HG02938 (cell line): ENCODE measurements at regions not wholly inside any gene's neighbourhood (a gene's known extent, or its start where the extent isn't known, plus 50 kb on each side); places are given as distances from the start of the nearest gene placed in this dataset.
A peak's percentile ranks its signal among the peaks of the same experiment; 100 is the strongest.
"Not testable (repeated sequence)": the region's sequence is repeated elsewhere in the genome, so short reads cannot be mapped to it uniquely, and the experiment has no call there.

Source experiments
- ATAC-seq: cut with Tn5 transposase; IDR thresholded peaks from one replicate; pipeline ENCODE4 v1.9.1; 2021; ENCODE audit warnings: mild to moderate bottlenecking, moderate library complexity; ENCODE audit not compliant: unreplicated experiment

DNA sequence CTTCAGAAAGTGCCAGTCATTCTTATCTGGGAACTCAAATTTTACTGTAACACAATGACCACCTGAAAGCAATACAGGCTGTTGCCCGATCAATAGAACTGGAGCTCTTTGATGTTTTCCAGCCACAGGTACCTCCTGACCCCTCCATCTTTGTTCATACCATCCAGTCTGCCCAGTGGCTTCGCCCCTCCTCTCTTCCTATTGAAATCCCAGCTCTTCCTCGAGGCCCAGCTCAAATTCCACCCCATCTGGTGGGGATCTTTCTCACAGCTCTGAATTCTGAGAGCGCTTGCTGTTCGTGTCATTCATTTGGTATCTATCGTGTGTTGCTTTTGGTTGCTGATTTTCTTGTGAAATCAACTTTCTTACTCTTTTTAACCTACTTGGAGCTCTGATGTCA is 87.9 kb upstream of the CNKSR3 start:
- ATAC-seq, result no peak

DNA sequence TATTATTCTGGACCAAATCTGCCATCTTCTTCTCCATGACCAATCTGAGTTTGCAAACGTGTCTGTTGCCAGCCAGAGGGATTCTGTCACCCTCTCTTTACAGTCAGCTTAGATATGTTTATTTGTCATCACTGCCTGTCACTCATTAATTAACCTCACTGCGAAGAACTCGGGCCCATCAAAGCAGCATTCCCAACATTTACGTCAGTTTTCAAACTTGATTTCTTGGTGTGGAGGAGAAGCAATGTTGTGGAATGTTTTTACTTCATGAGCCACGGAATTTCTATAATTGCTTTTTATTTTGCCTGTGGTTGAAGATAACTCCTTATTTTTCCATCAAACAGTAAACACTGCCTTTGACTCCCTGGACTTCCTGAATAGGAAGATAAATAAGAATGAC is 91.8 kb upstream of the CNKSR3 start:
- no peak for ATAC-seq

DNA sequence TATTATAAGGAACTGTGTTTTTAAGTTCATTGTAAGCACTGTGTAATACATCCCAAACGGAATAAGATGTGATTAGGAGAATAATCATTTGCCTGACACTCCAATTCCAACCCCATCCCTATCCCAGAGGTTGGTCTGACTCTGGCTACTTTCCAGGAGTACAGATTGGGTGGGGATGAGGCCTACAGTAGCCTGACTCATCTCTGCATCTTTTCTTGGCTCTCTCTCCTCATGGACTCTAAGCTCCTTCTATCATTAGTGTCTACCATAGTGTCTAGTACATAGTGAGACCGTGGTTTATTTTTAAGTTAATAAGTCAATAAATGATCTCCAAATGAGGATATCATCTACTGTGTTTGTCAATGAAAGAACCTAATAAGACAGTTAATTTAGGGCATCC is 92.2 kb upstream of the CNKSR3 start:
- ATAC-seq, result no peak

DNA sequence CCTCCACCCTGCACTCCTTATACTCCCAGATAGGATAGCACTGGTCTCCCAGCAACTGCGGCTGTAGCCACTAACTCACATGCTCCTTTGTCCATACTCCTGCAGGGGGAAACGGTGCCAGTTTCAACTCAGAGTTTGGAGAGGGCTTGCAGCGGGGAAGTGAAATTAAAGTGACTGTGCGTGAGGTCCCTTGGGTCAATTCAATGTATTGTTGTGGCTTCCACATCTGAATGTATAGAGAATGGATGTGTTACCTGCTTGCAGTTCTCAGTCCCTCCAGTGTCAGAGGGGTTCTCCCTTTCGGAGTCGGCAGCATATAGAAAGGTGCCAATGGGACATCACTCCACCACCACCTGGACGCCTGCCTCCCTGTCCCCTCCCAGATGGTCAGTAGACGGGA is 93.6 kb upstream of the CNKSR3 start:
- peak; percentile 24 for ATAC-seq

DNA sequence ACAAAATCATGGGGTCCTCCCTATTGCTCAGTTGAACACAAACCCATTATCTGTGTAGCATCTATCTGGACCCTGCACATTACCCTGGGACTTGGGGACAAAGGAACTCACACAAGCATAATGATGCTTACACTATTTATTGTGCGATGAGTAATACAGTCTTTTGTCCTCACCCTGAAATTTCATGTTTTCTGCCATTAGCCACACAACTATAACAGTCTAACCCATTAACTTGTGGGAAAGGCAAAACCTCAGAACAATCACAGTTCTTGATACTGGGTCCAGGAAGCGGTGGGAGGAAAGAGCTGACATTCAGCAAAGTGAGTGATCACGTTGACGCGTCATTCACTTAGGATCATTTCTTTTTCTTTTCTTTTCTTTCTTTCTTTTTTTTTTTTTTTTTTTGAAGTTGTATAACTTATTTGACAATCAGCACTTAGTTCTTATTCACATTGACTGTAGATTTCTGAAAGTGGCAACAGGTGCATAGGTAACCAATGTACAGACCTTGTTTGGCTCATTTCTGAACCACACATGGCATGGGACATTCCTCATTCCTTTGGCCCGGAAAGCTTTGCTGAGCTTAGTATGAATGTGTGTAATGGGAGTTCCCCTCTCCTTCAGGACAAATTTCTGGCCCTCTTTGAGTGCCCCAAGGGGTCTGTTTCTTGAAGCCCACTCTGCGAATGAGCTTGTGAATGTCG is 94.8 kb upstream of the CNKSR3 start:
- ATAC-seq, result peak; percentile 62

DNA sequence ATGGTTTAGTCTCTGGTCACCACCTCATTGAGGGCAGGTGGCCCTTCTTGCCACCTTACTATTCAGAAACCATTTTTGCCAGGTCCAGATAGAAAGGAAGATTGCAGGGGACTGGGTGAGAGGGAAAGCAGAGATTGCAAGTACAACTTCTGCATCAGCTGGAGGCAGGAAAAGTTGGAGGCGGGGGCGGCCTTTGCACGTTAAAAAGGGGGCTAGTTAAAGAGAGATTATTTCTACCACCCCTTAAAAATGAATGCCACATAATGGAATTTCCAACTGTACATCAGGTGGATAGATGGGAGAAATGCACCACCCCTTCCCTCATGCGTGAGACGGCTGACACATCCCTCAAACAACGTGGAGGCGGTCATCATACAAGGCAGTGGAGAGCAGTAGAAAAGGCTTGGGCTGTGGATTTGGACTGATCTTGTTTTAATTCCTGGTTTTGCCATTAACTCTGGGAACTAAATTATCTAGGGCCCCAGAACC is 95.4 kb upstream of the CNKSR3 start:
- ATAC-seq, result no peak

DNA sequence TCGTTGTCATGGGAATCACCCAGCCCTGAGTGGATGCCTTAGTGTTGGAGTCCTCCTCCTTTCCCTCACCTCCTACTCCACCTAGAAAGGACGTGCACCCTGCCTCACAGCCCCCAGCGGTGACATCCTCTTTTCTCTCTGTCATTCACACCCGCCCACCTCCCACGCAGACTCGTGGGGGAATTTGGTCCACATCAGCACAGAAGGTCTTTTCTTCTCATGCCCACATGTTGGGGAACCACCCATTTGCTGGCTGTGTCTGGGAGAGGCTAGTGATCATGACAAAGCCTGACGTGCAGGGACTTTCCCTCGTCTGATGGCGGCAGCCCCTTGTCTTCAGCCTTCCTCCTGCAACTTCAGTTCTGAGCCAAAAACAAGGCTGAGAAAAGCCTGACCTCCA is 96.0 kb upstream of the CNKSR3 start:
- peak; percentile 68 for ATAC-seq

DNA sequence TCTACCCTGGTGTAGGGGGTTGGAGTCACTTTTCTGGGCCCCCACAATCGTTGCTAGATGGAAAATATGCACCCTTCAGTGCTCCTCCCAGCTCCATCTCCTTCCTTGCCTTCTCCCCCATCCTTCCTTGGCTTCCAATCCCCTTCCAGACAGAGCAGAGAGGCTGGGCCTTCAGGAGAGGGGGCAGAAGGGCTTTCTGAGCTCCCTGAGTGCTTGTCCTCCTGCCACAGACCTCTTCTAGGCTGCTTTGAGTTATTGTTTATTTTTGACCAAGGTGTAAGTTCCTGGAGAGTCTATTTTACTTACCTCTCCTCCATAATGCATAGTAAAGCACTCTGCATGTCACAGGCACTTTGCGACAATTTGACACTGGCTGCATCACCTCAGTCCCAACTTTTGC is 96.4 kb upstream of the CNKSR3 start:
- ATAC-seq, result no peak

DNA sequence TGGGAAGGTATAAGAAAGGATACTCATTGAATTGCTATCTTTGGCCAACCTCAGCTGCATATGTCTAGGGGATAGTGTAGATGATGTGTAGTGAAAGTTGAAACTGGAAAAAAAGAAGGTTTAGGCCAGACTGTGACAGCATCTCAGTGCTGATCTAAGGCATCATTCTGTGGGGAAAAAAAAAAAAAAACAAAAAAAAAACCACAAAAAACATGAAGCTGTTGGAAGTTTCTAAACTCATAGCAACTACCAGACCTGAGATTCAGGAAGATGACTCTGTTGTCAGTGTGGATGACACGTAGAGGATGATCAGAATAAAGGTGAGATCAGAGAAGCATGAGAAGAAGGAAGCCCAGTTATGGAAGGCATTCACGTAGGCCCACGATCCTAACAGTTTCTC is 100.8 kb upstream of the CNKSR3 start:
- no peak for ATAC-seq

DNA sequence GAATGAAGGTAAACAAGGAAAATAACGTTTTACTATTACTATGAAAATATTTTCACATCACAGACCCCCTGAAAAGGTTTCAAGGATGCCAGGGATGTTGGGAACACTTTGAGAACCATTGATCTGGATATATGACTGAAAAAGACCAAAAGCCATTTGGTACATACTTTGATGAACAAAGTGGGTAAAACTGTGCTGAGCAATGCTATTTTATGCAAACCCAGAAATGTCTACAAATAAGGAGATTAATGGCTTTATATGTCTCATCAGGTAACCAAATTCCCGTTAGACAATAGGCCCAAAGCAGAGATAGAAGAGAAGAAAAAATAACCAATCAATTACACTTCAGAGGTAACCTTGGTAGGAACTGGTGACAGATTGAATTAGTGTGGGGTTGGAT is 101.4 kb upstream of the CNKSR3 start:
- ATAC-seq, result no peak

DNA sequence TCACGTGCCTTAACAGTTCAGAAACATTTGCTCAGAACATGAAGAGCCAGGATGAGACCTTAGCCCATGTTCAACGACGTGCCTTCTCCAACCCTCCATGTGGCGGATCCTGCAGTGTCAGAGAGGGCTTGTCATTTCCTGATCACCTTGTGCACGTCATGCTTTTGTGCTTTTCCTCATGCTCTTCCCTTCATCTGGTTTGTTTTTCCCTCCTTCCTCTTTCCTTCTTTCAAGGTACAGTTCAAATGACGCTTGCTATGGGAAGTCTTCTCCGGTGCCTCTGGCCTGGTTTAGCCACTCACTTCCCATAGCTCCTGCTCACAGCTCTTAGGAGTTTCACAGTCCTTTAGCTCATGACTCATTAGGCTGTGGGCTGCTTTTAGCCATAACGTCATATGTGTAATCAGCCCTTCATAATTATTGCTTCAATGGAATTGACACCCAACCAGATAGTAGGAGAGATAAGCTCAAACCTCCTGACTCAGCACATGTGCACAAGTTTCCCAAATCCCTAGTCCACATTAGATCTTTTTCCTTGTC is 102.7 kb upstream of the CNKSR3 start:
- no peak for ATAC-seq

DNA sequence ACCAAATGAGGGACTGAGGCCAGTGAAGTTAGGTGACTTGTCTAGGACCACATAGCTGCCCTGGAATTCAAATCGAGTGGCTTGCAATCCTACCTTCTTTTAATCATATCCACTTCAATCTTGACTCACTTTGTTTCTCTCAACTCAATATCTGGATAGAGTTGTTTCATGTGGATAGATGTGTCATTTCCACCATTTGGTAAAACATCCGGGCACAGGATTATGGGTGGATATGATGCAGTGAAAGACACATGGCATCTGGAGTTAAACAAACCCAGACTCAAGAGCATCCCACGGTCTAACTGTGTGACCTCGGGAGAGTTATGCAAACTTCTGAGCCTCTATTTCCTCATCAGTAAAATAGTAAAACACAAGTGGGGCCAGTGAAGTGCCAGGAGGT is 103.6 kb upstream of the CNKSR3 start:
- ATAC-seq, result no peak

DNA sequence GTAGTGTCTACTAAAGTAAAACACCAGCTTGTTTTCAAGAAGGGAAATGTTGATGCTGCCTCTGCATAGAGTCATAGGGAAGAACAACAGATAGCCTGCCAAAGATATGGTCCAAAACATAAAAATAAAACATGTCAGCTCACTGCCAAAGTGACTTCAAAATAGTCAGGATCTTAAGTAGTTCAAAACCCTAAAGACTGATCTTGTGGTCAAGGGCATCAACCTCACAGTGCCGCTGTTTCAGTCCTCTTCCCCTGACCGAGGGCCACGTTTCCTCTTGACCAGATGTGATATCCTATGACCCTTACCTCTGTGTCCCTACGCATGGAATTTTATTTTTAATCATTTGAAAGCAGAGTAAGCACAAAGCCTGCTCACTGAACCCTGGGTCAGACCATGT is 104.2 kb upstream of the CNKSR3 start:
- ATAC-seq, result no peak

DNA sequence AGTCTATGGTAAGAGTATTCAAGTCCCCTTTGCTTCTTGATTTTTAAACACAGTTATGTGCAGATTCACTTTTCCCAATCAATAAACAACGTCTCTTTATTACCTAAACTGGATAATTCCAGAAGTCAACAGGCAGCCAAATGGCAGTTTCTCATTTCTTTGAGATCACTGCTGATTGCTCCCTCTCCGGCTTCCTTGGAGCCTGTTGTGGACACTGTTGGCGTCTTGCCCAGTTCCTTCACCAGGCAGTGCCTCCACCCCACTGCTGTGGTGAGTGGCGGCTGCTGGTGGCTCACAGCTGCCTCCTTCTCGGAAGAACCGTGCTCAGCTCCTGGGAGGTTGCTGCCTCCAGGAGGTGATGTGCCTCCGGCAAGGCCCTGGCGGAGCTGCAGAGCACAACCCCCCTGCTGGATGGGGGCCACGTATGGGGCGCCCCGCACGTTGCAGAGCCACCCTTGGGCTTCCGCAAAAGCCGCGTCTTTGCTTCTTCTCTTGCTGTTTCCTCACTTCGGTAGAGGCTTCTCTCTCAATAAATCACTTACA is 105.1 kb upstream of the CNKSR3 start:
- no peak for ATAC-seq

DNA sequence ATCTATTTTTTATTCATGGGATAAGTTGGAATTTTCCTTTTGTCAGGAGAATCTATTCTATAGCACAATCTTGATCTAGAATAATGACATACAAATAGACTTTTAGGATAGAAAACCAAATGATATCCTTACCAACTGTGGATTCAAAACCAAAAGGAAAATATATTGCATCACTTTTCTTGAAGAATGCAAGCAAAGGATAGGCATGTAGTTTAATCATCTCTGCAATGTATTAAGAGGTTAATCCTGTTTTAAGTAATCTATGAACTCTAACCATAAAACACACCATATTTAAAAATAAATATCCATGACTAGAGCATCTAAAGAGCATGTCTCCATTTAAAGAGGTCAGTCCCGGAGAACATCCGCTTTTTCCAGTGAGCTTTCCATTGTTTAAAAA is 106.7 kb upstream of the CNKSR3 start:
- ATAC-seq, result no peak

DNA sequence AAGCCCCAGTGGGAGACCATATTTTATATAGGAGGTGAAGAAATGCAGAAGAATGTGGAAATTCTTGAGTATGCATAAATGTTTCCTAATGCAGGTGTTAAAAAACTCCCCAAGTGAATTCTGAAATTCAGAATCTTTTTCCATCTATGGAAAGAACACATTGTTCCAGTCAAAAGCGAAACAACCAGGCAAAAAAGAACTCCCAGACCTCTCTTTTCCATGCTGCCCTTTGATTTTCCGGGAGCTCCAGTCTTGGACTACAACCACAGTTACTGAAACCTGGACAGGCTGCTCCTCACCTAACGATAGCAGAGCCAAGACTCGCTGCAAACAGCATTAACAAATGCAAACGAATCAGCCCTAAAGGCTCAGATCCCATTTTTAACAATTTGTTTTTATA is 108.7 kb upstream of the CNKSR3 start:
- ATAC-seq, result no peak

DNA sequence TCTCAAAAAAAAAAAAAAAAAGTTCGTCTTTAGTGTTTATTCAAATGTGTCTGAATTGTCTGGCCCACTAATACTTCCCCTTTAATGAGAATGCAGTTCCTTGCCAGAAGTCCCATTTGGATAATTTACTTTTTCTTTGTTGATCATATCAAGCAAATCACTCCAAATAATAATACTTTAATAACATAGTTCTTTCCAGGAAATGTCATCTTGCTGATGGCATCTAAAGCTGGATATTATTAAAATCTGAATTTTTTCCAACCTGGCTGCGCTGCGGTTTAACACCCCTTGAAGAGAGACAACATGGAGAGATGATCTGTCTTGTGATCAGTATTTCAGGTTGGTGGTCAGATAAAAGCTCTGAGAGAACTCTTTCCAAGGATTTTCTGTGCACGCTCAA is 111.2 kb upstream of the CNKSR3 start:
- ATAC-seq, result no peak

DNA sequence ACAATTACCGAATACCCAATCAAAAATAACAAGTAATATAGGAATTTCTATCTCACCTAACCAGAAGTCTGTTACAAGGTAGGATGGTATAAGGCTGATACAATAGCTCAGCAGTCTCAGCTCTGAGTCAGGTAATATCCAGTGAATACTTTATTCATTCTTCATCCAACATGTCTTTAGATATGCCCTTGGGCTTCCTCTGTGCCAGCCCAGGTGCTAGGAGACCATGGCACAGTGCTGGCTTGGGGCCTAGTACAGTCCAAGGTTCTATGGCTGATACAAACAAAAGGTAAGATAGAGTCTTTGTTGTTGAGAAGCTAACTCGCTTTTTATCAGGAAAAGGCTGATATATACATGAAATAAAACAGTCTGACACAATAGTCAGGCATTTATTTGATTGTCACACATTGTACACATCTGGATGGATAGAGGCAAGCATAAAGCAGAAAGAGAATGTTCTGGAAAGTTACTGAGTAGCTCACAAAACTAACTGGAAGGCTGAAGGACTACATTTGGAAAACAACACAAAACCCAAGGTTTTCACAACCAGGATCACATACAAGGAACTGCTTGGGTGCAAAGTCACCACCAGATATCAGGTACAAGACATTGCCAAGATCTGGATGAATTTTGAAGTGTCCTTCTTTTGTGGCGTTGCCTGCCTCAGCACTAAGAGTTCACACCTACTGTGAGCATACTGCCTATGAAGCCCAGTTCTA is 110.4 kb upstream of the SCAF8 start:
- no peak for ATAC-seq

DNA sequence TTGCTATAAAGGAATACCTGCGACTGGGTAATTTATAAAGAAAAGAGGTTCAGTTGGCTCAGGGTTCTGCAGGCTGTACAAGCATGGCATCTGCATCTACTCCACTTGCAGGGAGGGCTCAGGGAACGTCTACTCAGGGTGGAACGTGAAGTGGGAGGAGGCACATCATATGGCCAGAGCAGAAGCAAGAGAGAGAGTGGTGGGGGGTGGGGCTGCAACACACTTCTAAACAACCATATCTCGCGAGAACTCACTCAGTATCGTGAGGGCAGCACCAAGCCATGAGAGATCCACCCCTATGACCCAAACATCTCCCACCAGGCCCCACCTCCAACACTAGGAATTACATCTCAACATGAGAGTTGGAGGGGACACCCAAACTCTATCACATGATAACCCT is 109.8 kb upstream of the SCAF8 start:
- ATAC-seq, result no peak

DNA sequence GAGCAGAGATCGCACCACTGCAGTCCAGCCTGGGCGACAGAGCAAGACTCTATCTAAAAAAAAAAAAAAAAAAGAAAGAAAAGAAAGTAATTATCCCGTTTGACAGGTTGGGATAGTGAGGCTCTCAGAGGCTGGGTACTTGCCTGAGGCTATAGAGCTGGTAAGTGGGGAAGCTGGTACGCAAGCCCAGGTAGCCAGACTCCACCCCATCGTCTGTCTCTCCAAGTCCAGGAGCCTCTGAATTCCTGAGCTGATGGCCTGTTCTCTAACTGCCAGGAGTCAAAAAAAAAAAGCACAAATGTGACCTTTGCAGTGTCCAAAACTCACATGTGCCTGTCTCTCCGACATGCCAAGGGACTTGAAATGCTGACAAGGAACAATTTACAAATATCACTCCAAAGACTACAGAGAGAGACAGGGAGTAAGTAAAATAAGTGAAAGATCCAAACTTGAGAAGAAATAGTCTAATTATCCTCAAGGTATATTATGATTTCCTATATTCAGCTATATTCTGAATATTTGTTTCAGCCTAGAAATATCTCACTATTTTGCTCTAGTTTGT is 109.1 kb upstream of the SCAF8 start:
- no peak for ATAC-seq

DNA sequence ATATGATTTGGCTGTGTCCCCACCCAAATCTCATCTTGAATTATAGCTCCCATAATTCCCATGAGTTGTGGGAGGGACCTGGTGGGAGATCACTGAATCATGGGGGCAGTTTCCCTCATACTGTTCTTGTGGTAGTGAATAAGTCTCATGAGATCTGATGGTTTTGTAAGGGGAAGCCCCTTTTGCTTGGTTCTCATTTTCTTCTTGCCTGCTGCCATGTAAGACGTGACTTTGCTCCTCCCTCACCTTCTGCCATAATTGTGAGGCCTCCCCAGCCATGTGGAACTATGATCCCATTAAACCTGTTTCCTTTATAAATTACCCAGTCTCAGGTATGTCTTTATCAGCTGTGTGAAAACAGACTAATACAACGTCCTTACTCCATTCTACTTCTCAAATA is 108.5 kb upstream of the SCAF8 start:
- ATAC-seq, result not testable (repeated sequence)

DNA sequence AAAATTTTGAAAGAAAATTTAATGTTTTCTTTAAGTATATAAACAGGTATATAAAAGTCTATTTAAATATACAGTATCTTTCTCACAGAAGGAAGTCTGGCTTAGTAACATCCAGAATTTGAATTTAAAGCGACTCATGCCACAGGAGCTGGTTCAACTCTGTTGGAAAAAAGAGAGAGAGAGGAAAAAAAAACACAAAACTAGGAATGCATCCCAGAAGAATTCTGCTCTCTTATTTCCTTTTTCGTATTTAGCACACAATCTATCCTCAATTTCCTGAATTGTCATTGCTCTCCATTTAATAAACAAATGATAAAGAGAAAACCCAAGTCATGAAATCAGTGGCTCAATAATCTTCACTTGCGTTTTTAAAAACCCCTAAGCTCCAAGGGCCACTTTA is 107.5 kb upstream of the SCAF8 start:
- no peak for ATAC-seq
